HCT116 (cell line): ENCODE measurements at regions not wholly inside any gene's neighbourhood (a gene's known extent, or its start where the extent isn't known, plus 50 kb on each side); places are given as distances from the start of the nearest gene placed in this dataset.

Experiments
- ATAC-seq: fragments of 200-7000 bp; cut with Tn5 transposase; 2 replicates; pipeline ENCODE4 v1.9.1; 2020; ENCODE audit warnings: mild to moderate bottlenecking, moderate library complexity
- BruUV-seq: library from RNA; stranded (reverse); fragments of 400-500 nt; replicated peaks from 2 replicates; lab custom pipeline; 2021; lab: Mats Ljungman, UMichigan
- CTCF ChIA-PET: fragments of 300-600 bp; sonication (Branson Sonifier 250); formaldehyde crosslinking; loops from one replicate; lab custom pipeline; 2021; ENCODE audit warnings: antibody characterized with exemption; lab: Charles Lee
- POLR2A ChIA-PET: fragments of 300-600, 350-600 bp; sonication (Branson Sonifier 250); formaldehyde crosslinking; loops from one replicate; lab custom pipeline; 2021; ENCODE audit warnings: antibody characterized with exemption; lab: Charles Lee
- RAD21 ChIA-PET, 2 experiments: fragments of 300-600 bp; sonication (Branson Sonifier 250); formaldehyde crosslinking; loops; one replicate each; lab custom pipeline; 2023; ENCODE audit warnings: low total read pairs in 2 of 2; ENCODE audit not compliant: uncharacterized antibody in 2 of 2, unreplicated experiment in 2 of 2, low non-redundant PET in 1 of 2; lab: Charles Lee
- DNase-seq: peaks from one replicate; pipeline ENCODE4 v3.0.0-alpha.2; 2010; ENCODE audit warnings: low read depth, low spot score
- H2AFZ ChIP-seq: fragments of 200-600 bp; shearing (Covaris generic), sonication (generic); 2 replicates; pipeline ENCODE4 v1.6.1; 2017; ENCODE audit warnings: low read depth, mixed run types, mixed read lengths, antibody characterized with exemption, low read length; ENCODE audit not compliant: poor library complexity, severe bottlenecking
- H3K27ac ChIP-seq: 2 replicates; pipeline ENCODE4 v1.5.1; 2012; ENCODE audit warnings: low read depth, low read length
- H3K27me3 ChIP-seq: fragments of 200-600 bp; sonication (generic); 2 replicates; pipeline ENCODE4 v1.6.1; 2016; ENCODE audit warnings: mixed run types, low read length, mixed read lengths; ENCODE audit not compliant: insufficient read depth
- H3K36me3 ChIP-seq, 2 experiments: fragments of 200-500 bp in 1 of 2; fragments of 200-600 bp in 1 of 2; sonication (Bioruptor generic) in 1 of 2; sonication (generic) in 1 of 2; 2 replicates each; pipeline versions ENCODE4 v1.5.1 to v1.6.1; 2014 to 2016; ENCODE audit warnings: low read length in 2 of 2, inconsistent platforms in 1 of 2, mixed read lengths in 1 of 2, mixed run types in 1 of 2; ENCODE audit not compliant: insufficient read depth in 2 of 2, control insufficient read depth in 1 of 2
- H3K4me1 ChIP-seq, 2 experiments: fragments of 200-600 bp in 1 of 2; sonication (generic) in 1 of 2; 2 replicates each; pipeline versions ENCODE4 v1.5.1 to v1.6.1; 2012 to 2017; ENCODE audit warnings: low read length in 2 of 2, inconsistent platforms in 1 of 2, mild to moderate bottlenecking in 1 of 2, mixed read lengths in 1 of 2, mixed run types in 1 of 2, moderate library complexity in 1 of 2; ENCODE audit not compliant: insufficient read depth in 2 of 2, control insufficient read depth in 1 of 2
- H3K4me2 ChIP-seq: fragments of 200-600 bp; sonication (generic); 2 replicates; pipeline ENCODE4 v1.6.1; 2017; ENCODE audit warnings: mixed run types, low read length, mixed read lengths
- H3K4me3 ChIP-seq, 2 experiments: fragments of 200-600 bp in 1 of 2; sonication (generic) in 1 of 2; replicated peaks in 1 of 2; 2 replicates each; pipeline ENCODE4 v1.5.1; 2011 to 2016; ENCODE audit warnings: low read length in 2 of 2, control low read depth in 1 of 2, low read depth in 1 of 2, mild to moderate bottlenecking in 1 of 2, mixed read lengths in 1 of 2, mixed run types in 1 of 2
- H3K79me2 ChIP-seq: fragments of 200-600 bp; sonication (generic); 2 replicates; pipeline ENCODE4 v1.6.1; 2017; ENCODE audit warnings: mild to moderate bottlenecking, mixed run types, low read length, moderate library complexity, mixed read lengths; ENCODE audit not compliant: insufficient read depth
- H3K9ac ChIP-seq: fragments of 200-600 bp; sonication (generic); 2 replicates; pipeline ENCODE4 v1.6.1; 2016; ENCODE audit warnings: low read length, mixed read lengths
- H3K9me2 ChIP-seq: fragments of 200-600 bp; sonication (generic), shearing (Covaris generic); 2 replicates; pipeline ENCODE4 v1.6.1; 2017; ENCODE audit warnings: mixed run types, mild to moderate bottlenecking, moderate library complexity; ENCODE audit not compliant: insufficient read depth
- H3K9me3 ChIP-seq, 2 experiments: fragments of 200-500 bp in 1 of 2; fragments of 200-600 bp in 1 of 2; sonication (Bioruptor generic) in 1 of 2; sonication (generic) in 1 of 2; 2 replicates each; pipeline ENCODE4 v1.6.1; 2014 to 2017; ENCODE audit warnings: low read length in 2 of 2, mixed read lengths in 2 of 2, inconsistent platforms in 1 of 2, low read depth in 1 of 2, mild to moderate bottlenecking in 1 of 2, mixed run types in 1 of 2, moderate library complexity in 1 of 2; ENCODE audit not compliant: control insufficient read depth in 1 of 2, insufficient read depth in 1 of 2
- H4K20me1 ChIP-seq: fragments of 200-600 bp; sonication (generic), shearing (Covaris generic); 2 replicates; pipeline ENCODE4 v1.6.1; 2017; ENCODE audit warnings: mixed run types, mild to moderate bottlenecking, moderate library complexity; ENCODE audit not compliant: insufficient read depth
- CEBPB ChIP-seq: IDR thresholded peaks from 2 replicates; pipeline ENCODE4 v1.6.1; 2012; ENCODE audit warnings: low read depth
- EGR1 ChIP-seq: IDR thresholded peaks from 2 replicates; pipeline ENCODE4 v1.6.1; 2012; ENCODE audit warnings: low read depth
- ELF1 ChIP-seq: IDR thresholded peaks from 2 replicates; pipeline ENCODE4 v1.6.1; 2012; ENCODE audit warnings: low read depth, borderline replicate concordance
- EZH2 ChIP-seq: fragments of 200-600 bp; sonication (generic); IDR thresholded peaks from 2 replicates; pipeline ENCODE4 v1.6.1; 2017; ENCODE audit warnings: antibody characterized with exemption, mixed run types
- EZH2phosphoT487 ChIP-seq: fragments of 200-600 bp; IDR thresholded peaks from 2 replicates; pipeline ENCODE4 v1.6.1; 2018; ENCODE audit warnings: antibody characterized with exemption, borderline replicate concordance
- MAX ChIP-seq: IDR thresholded peaks from 2 replicates; pipeline ENCODE4 v1.6.1; 2012
- POLR2A ChIP-seq: IDR thresholded peaks from 2 replicates; pipeline ENCODE4 v1.7.0; 2011; ENCODE audit warnings: borderline replicate concordance; ENCODE audit not compliant: insufficient read depth, insufficient read length; ENCODE audit errors: extremely low read depth
- POLR2AphosphoS5 ChIP-seq: IDR thresholded peaks from 2 replicates; pipeline ENCODE4 v1.6.1; 2011; ENCODE audit warnings: mild to moderate bottlenecking, low read depth, low read length, moderate library complexity
- SIN3A ChIP-seq: IDR thresholded peaks from 2 replicates; pipeline ENCODE4 v1.6.1; 2012; ENCODE audit warnings: low read depth
- TCF7L2 ChIP-seq: IDR thresholded peaks from 2 replicates; pipeline ENCODE4 v1.7.0; 2011; ENCODE audit warnings: borderline replicate concordance, inconsistent platforms; ENCODE audit not compliant: insufficient read depth, insufficient read length; ENCODE audit errors: extremely low read depth
- ZFX ChIP-seq: fragments of 450-650 bp; IDR thresholded peaks from 2 replicates; pipeline ENCODE4 v1.6.1; 2017
- intact Hi-C: fragments of 100-400 bp; cut with micrococcal nuclease; formaldehyde crosslinking; loops from 2 replicates; pipeline ENCODE4 v1.10.0; 2022
- TF ChIP-seq, protein P1 (sequence below), 3 experiments: fragments of 200-600 bp in 1 of 3; sonication (generic) in 1 of 3; IDR thresholded peaks in 2 of 3; conservative IDR thresholded peaks in 1 of 3; 2 replicates each; pipeline ENCODE4 v1.5.1; 2012 to 2017; ENCODE audit warnings: low read depth in 2 of 3, low read length in 2 of 3, antibody characterized with exemption in 1 of 3, borderline replicate concordance in 1 of 3, control low read depth in 1 of 3, mild to moderate bottlenecking in 1 of 3, mixed read lengths in 1 of 3, mixed run types in 1 of 3, moderate library complexity in 1 of 3; ENCODE audit not compliant: insufficient read depth in 1 of 3
- TF ChIP-seq, protein P2 (sequence below): IDR thresholded peaks from 2 replicates; pipeline ENCODE4 v1.6.1; 2012

GRCh38 chr5:77869116-77869798, 93.1 kb upstream of the TBCA start:
- ChIA-PET CTCF (no interaction called here), POLR2A (no interaction called here)
- intact Hi-C loops = loop anchor here (5.0 to 10.0 kb wide), 2 partner anchors 138 to 296 kb away; no protein-coding TSS in a partner anchor

More at GRCh38 chr5:77869116-77869798, 93.1 kb upstream of the TBCA start:
- no peaks in the 10 kb centered on the region for H3K9me3 ChIP-seq
- H3K36me3 ChIP-seq = no peaks in the 10 kb centered on the region
- DNase-seq (no peak), ATAC-seq (no peak)
- H3K9me2 ChIP-seq = no peaks in the 10 kb centered on the region
- H3K4me1 ChIP-seq = no peaks in the 10 kb centered on the region
- no peak overlapping the region for H2AFZ ChIP-seq
- no peaks in the 10 kb centered on the region for H4K20me1 ChIP-seq
- H3K9ac ChIP-seq = no peak overlapping the region
- no peaks in the 10 kb centered on the region for H3K79me2 ChIP-seq
- H3K27me3 ChIP-seq = no peaks in the 10 kb centered on the region
- H3K27ac ChIP-seq = no peak overlapping the region
- RAD21 ChIA-PET = no interaction called here
- no peak overlapping the region for H3K4me2 ChIP-seq
- H3K4me3 ChIP-seq = no peak overlapping the region
- no TSS peak for BruUV-seq
- no peak for TF ChIP-seq CEBPB
- TF ChIP-seq MAX = no peak
- no peak for TF ChIP-seq EZH2
- TF ChIP-seq ELF1 = no peak
- TF ChIP-seq EZH2phosphoT487 = no peak
- TF ChIP-seq POLR2A = no peak
- TF ChIP-seq SIN3A = no peak
- TF ChIP-seq, protein P1, sequence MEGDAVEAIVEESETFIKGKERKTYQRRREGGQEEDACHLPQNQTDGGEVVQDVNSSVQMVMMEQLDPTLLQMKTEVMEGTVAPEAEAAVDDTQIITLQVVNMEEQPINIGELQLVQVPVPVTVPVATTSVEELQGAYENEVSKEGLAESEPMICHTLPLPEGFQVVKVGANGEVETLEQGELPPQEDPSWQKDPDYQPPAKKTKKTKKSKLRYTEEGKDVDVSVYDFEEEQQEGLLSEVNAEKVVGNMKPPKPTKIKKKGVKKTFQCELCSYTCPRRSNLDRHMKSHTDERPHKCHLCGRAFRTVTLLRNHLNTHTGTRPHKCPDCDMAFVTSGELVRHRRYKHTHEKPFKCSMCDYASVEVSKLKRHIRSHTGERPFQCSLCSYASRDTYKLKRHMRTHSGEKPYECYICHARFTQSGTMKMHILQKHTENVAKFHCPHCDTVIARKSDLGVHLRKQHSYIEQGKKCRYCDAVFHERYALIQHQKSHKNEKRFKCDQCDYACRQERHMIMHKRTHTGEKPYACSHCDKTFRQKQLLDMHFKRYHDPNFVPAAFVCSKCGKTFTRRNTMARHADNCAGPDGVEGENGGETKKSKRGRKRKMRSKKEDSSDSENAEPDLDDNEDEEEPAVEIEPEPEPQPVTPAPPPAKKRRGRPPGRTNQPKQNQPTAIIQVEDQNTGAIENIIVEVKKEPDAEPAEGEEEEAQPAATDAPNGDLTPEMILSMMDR (IDR thresholded peaks at IDR 0.05 in 2 of 3, conservative IDR thresholded peaks at IDR 0.05 in 1 of 3; ENCODE audit: borderline replicate concordance in 1 of 3, insufficient read depth in 1 of 3, low read depth in 2 of 3, low read length in 2 of 3) = no peak
- no peak for TF ChIP-seq TCF7L2
- no peak for TF ChIP-seq EGR1
- TF ChIP-seq, protein P2, sequence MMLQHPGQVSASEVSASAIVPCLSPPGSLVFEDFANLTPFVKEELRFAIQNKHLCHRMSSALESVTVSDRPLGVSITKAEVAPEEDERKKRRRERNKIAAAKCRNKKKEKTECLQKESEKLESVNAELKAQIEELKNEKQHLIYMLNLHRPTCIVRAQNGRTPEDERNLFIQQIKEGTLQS = no peak
- no peak for TF ChIP-seq POLR2AphosphoS5
- no peak for TF ChIP-seq ZFX
